GM21825 (cell line): ENCODE measurements at regions not wholly inside any gene's neighbourhood (a gene's known extent, or its start where the extent isn't known, plus 50 kb on each side); places are given as distances from the start of the nearest gene placed in this dataset.
"Not testable (repeated sequence)": the region's sequence is repeated elsewhere in the genome, so short reads cannot be mapped to it uniquely, and the experiment has no call there.

Source experiments
- ATAC-seq: cut with Tn5 transposase; IDR thresholded peaks from one replicate; pipeline ENCODE4 v1.9.1; 2021; ENCODE audit warnings: mild to moderate bottlenecking, moderate library complexity; ENCODE audit not compliant: unreplicated experiment

DNA sequence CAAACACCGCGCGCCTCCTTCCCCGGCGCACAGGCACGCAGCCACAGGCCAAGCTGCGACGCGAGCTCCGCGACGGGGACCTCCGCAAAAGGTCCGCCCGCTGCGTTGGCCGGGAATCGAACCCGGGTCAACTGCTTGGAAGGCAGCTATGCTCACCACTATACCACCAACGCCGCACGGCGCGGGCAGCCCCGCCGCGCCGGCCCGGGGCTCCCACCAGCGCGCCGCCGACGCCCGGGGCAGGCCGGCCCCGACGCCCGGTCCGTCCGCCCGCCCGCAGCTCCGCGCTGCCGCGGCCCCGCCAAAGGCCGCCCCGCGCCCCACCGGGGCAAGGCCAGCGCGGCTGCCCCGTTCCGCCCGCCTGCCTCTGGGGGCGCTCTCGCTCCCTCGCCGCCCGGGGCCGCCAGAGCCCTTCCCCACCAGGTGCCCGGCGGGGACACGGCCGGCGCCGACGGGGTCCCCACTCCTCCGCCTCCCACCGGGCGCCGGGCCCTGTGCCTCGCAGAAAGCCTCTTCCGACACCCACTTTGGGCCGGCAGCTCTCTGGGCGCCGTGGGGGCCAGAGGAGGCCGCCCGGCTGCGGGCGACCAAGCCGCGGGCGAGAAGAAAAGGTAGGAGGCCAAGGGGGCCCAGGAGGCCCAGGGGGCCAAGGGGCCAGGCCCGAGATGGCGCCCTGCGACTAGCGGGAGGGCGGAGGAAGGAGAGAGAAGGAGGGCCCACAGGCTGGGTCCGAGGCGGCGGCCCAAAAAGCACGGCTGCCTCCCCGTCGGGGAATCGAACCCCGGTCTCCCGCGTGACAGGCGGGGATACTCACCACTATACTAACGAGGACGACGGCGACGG, 50.2 kb upstream of the FCGR2A start:
- ATAC-seq = peak; percentile 12

DNA sequence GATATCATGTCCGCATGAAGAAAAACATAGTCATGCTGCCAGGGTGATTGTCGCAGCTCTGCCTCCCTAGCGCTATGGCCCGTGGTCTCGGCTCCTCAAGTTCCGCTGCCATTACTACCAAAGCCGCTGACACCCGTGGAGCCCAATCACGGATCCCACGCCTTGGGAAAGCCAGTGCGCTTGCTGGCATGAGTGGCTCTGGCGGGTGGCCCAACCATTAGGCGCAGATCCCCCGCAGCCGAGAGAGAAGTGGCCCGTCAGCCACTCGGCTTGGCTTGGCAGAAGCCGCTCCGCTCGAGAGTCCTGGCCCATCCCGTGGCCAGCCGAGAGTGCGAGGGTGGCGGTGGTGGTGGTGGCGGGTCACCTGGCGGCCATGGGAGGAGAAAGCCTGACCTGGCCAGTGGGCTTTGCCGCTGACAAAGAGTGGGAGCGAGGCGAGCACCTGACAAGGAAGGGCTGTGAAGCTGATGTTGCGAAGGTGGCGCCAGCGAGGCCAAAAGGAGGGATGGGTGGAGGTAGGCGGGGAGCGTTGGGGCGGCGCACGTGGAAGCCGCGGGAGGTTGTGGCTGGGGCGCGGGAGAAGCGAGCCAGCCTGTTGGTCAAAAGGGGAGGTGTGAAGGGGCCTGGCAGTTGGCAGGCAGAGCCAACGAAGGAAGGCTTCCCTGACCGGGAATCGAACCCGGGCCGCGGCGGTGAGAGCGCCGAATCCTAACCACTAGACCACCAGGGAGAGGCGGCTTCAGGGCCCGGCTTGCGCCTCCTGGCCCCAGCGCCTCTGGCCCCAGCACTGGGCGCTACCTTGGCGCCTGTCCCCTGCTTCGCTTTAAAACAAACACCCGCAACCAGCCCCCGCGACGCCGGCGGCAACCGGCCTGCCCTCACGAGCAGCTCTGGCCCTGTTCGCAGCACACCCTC, 51.0 kb upstream of the FCGR2A start:
- peak; percentile 58 for ATAC-seq

DNA sequence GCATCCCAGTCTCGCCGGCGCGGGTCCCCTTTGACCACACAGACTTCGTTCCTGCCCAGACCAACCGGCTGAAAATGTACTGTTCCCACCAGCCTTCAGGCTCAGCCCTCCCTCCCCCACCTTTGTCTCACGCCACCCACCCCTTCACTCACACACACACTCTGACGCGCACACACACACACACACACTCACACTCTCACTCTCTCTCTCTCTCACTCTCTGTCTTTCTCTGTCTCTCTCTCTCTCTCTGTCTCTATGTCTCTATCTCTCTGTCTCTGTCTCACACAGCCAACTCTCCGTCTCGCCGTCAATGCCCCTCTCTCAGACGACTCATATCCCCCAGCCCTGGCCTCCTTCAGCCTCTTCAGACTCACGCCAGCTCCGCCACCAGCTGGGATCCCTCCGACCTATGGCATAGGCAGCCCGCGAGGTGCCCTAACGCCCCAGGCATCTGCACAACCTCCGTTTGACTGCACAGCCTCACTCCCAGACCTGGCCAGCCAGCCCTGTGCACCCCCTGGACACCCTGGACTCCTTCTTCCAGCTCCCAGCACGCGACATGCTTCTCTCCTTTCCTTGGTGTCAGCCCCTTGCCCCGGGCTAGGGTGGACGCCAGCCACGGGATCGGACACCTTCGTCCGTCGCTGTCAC, 53.4 kb upstream of the FCGR2A start:
- not testable (repeated sequence) for ATAC-seq

DNA sequence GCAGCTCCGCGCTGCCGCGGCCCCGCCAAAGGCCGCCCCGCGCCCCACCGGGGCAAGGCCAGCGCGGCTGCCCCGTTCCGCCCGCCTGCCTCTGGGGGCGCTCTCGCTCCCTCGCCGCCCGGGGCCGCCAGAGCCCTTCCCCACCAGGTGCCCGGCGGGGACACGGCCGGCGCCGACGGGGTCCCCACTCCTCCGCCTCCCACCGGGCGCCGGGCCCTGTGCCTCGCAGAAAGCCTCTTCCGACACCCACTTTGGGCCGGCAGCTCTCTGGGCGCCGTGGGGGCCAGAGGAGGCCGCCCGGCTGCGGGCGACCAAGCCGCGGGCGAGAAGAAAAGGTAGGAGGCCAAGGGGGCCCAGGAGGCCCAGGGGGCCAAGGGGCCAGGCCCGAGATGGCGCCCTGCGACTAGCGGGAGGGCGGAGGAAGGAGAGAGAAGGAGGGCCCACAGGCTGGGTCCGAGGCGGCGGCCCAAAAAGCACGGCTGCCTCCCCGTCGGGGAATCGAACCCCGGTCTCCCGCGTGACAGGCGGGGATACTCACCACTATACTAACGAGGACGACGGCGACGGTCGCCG, 57.4 kb upstream of the FCGR2A start:
- ATAC-seq = not testable (repeated sequence)

DNA sequence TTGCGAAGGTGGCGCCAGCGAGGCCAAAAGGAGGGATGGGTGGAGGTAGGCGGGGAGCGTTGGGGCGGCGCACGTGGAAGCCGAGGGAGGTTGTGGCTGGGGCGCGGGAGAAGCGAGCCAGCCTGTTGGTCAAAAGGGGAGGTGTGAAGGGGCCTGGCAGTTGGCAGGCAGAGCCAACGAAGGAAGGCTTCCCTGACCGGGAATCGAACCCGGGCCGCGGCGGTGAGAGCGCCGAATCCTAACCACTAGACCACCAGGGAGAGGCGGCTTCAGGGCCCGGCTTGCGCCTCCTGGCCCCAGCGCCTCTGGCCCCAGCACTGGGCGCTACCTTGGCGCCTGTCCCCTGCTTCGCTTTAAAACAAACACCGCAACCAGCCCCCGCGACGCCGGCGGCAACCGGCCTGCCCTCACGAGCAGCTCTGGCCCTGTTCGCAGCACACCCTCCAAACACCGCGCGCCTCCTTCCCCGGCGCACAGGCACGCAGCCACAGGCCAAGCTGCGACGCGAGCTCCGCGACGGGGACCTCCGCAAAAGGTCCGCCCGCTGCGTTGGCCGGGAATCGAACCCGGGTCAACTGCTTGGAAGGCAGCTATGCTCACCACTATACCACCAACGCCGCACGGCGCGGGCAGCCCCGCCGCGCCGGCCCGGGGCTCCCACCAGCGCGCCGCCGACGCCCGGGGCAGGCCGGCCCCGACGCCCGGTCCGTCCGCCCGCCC, 58.1 kb upstream of the FCGR2A start:
- ATAC-seq = not testable (repeated sequence)

DNA sequence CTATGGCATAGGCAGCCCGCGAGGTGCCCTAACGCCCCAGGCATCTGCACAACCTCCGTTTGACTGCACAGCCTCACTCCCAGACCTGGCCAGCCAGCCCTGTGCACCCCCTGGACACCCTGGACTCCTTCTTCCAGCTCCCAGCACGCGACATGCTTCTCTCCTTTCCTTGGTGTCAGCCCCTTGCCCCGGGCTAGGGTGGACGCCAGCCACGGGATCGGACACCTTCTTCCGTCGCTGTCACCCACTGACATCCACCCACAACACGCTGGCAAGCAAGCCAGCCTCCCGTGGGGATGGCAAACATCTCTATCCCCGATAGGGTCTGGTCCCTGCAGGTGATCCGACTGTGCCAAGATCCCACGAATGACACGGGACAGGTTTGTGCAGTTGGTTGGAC, 60.5 kb upstream of the FCGR2A start:
- ATAC-seq = not testable (repeated sequence)

DNA sequence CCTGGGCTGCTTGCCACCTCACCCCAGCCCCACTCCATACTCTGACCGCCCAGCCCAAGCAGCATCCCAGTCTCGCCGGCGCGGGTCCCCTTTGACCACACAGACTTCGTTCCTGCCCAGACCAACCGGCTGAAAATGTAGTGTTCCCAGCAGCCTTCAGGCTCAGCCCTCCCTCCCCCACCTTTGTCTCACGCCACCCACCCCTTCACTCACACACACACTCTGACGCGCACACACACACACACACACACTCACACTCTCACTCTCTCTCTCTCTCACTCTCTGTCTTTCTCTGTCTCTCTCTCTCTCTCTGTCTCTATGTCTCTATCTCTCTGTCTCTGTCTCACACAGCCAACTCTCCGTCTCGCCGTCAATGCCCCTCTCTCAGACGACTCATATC, 61.0 kb upstream of the FCGR2A start:
- ATAC-seq = not testable (repeated sequence)

DNA sequence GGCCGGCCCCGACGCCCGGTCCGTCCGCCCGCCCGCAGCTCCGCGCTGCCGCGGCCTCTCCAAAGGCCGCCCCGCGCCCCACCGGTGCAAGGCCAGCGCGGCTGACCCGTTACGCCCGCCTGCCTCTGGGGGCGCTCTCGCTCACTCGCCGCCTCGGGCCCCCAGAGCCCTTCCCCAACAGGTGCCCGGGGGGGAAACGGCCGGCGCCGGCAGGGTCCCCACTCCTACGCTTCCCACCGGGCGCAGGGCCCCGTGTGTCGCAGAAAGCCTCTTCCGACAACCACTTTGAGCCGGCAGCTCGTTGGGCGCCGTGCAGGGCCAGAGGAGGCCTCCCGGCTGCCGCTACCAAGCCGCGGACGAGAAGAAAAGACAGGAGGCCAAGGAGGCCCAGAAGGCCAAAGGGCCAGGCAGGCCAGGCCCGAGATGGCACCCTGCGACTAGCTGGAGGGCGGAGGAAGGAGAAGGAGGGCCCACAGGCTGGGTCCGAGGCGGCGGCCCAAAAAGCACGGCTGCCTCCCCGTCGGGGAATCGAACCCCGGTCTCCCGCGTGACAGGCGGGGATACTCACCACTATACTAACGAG, 64.9 kb upstream of the FCGR2A start:
- ATAC-seq = peak; percentile 54

DNA sequence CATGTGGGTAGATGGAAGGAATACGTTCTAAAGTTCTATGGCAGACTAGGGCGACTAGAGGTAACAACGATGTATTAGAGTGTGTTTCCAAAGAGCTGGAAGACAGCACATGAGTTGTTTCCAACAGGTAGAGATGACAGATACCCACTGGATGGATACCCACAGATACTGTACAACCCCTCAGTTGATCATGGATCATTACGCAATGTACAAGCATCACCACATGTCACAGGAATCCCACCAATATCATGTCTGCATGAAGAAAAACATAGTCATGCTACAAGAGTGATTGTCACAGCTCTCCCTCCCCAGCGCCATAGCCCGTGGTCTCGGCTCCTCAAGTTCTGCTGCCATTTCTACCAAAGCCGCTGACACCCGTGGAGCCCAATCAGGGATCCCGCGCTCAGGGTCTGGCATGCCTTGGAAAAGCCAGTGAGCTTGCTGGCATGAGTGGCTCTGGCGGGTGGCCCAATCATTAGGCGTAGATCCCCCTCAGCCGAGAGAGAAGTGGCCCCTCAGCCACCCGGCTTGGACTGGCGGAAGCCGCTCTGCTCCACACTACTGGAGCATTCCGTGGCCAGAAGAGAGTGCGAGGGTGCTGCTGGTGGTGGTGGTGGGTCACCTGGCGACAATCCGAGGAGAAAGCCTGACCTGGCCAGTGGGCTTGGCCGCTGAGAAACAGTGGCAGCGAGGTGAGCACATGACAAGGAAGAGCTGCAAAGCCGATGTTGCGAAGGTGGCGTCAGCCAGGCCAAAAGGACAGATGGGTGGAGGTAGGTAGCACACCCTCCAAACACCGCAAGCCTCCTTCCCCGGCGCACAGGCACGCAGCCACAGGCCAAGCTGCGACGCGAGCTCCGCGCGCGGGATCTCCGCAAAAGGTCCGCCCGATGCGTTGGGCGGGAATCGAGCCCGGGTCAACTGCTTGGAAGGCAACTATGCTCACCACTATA, 65.7 kb upstream of the FCGR2A start:
- ATAC-seq = no peak

DNA sequence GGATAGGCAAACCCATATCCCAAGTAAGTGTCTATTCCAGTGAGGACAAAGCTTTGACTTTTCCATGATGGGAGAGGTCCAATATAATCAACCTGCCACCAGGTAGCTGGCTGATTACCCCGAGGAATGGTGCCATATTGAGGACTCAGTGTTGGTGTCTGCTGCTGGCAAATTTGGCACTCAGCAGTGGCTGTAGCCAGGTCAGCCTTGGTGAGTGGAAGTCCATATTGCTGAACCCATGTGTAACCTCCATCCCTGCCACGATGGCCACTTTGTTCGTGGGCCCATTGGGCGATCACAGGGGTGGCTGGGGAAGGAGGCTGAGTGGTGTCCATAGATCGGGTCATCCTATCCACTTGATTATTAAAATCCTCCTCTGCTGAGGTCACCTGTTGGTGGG, 65.5 kb upstream of the CFAP126 start:
- not testable (repeated sequence) for ATAC-seq

DNA sequence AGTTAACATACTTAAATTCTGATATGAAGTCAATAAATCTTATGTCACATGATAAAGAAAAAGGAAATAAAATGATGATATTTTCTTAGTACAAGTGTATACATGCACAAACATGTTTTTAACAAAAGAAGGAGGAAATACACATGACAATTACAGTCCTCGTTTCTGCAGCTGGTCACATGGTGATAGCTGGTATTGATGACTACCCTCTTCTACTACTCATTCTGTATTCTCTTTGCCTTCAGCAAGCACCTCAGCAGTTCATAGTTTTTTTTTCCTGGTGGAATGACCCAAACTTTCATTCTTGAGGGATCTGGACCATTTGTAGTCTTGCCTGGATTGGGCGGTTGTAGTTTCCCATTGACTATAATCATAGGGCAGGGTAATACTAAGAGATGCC, 64.4 kb upstream of the CFAP126 start:
- ATAC-seq = no peak

DNA sequence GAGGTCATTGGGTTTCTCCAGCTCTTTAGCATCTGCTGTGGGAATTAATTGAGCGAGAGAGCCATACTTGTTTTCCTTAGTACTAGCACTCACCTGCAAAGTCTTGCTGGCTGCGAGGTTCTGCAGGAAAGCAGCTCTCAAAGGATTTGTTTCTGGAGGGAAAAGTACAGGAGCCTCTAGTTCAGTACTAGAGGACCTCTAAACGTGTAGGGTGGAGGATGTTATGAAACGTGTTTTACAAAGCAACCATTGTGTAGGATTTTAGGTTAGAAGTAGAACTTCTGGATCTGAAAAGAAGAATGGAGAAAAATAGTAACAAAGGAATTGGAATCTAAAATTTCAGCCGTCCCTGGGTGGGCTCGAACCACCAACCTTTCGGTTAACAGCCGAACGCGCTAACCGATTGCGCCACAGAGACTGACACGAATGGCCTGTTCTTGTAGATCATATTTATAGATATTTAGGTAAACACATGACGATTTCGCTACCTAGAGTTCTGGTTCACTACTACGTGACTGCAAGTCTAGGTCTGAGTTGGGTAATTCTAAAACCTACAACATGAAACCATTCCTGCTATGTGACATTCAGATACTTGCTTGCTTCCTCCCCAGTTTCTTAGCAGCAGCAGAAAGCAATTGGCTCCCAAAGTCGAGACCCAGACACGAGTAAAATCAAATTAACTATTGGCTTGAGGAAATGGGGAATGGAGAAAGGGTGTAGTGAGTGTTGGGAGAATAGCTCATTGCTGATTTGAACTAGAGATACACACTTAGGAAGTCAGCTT, 60.2 kb upstream of the CFAP126 start:
- no peak for ATAC-seq

DNA sequence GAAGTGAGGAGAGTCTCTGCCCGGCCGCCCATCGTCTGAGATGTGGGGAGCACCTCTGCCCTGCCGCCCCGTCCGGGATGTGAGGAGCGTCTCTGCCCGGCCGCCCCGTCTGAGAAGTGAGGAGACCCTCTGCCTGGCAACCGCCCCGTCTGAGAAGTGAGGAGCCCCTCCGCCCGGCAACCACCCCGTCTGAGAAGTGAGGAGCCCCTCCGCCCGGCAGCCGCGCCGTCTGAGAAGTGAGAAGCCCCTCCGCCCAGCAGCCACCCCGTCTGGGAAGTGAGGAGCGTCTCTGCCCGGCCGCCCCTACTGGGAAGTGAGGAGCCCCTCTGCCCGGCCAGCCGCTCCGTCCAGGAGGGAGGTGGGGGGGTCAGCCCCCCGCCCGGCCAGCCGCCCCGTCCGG, 55.2 kb upstream of the CFAP126 start:
- not testable (repeated sequence) for ATAC-seq

DNA sequence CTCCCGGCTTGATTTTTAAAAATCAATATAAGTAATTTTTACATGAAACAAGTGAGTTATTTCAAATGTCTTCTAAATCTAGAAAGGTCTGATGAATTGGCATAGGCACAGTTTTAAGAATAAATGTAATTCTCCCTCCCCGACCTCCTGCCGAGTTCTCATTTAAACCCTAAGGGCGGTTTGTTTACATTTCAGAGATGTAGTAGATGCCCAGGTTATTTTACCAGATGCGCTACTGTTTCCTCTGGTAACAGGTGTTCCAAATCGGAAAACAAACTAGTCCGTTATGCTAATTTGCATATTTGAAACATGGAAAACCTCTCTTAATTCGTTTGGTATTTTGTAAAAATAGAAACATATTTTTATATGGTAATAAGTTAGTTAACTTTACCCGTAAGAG, 53.8 kb upstream of the CFAP126 start:
- no peak for ATAC-seq

DNA sequence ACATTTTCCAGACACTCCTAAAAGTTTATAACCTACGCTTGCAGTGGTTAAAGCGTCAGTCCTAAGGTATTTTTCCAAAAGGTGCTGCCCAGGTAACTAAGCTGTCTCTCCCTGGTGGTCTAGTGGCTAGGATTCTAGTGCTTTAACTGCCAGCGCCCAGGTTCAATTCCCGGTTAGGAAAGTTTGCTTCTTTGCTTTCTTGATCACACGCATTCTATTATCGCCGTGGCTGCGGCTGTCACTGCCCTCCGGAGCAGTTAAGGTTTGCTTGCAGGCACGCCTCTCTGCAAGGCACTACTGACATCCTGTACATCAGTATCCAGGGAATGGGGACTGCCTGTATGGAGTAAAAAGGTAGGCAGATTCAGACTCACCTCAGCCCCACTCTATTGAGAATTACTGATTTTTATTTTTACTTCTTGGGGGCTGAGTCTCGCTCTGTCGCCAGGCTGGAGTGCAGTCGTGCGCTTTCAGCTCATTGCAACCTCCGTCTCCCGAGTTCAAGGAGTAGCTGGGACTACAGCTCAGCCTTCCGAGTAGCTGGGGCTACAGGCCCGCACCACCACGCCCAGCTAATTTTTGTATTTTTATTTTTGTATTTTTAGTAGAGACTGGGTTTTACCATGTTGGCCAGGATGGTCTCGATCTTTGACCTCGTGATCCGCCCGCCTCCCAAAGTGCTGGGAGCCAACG, 53.2 kb upstream of the CFAP126 start:
- ATAC-seq = no peak

DNA sequence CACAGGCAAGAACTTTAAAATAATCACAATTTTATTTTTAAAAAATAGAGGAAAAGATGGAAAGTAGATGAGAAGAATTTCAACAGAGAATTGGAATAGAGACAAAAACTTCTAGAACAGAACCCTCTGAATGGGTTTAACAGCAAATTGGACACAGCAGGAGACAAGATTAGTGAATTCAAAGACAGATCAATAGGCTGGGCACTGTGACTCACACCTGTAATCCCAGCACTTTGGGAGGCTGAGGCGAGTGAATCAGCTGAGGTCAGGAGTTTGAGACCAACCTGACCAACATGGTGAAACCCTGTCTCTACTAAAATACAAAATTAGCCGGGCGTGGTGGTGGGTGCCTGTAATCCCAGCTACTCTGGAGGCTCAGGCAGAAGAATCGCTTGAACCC, 49.9 kb upstream of the CFAP126 start:
- not testable (repeated sequence) for ATAC-seq
